ENCODE measurements at regions not wholly inside any gene's neighbourhood (a gene's known extent, or its start where the extent isn't known, plus 50 kb on each side); places are given as distances from the start of the nearest gene placed in this dataset.
A peak's percentile ranks its signal among the peaks of the same experiment; 100 is the strongest.

- TF ChIP-seq, protein P1, sequence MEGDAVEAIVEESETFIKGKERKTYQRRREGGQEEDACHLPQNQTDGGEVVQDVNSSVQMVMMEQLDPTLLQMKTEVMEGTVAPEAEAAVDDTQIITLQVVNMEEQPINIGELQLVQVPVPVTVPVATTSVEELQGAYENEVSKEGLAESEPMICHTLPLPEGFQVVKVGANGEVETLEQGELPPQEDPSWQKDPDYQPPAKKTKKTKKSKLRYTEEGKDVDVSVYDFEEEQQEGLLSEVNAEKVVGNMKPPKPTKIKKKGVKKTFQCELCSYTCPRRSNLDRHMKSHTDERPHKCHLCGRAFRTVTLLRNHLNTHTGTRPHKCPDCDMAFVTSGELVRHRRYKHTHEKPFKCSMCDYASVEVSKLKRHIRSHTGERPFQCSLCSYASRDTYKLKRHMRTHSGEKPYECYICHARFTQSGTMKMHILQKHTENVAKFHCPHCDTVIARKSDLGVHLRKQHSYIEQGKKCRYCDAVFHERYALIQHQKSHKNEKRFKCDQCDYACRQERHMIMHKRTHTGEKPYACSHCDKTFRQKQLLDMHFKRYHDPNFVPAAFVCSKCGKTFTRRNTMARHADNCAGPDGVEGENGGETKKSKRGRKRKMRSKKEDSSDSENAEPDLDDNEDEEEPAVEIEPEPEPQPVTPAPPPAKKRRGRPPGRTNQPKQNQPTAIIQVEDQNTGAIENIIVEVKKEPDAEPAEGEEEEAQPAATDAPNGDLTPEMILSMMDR (conservative IDR thresholded peaks at IDR 0.05): no peak
- peak overlapping the region; percentile 20; the same call in 1 of the 2 replicates for H3K27ac ChIP-seq
Measured at GRCh38 chr16:79509906-79510305, 90.6 kb downstream of the MAF start.

DNA sequence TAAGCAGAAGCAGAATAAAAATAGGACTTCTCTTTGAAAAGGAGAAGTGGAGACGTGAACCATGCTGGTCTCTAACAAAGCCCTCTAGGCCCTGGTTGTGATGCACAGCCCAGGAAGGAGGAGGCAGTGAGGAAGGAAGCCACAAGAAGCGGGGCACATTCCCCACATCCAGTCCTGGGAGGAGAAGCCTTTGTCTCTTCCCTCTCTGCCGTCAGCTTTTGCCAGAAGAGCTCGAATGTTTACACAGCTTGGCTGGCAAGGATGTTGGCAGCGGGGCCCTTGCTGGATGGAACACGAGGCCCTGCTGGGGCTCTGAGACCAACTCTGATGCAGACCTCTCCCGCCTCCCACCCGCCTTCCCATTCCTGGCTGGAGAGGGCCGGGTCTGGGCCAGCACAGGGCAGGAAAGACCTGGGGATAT lies 91.3 kb downstream of the MAF start:
- TF ChIP-seq, protein P1 (conservative IDR thresholded peaks at IDR 0.05): no peak
- H3K27ac ChIP-seq: peak overlapping the region; percentile 20; the same call in 1 of the 2 replicates

DNA sequence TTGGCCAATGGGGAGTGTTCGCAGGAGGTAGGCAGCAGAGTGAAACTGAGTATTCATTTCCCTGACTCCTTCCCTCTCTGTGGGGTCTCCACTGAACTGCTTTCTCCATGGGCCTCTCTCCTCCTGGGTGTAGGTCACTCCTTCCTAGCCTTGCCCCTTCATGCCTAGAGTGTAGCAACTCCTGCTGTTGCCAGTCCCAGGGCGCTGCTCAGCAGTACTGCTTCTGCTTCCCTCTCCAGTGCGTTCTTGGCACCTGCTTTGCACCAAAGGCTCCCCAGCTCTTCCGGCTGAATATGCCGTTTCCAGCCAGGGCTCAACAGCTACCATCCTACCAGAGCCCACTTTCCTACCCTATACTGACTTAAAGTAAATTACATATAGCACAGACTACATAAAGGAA lies 92.2 kb downstream of the MAF start:
- TF ChIP-seq, protein P1 (conservative IDR thresholded peaks at IDR 0.05): no peak
- no peak overlapping the region for H3K27ac ChIP-seq

DNA sequence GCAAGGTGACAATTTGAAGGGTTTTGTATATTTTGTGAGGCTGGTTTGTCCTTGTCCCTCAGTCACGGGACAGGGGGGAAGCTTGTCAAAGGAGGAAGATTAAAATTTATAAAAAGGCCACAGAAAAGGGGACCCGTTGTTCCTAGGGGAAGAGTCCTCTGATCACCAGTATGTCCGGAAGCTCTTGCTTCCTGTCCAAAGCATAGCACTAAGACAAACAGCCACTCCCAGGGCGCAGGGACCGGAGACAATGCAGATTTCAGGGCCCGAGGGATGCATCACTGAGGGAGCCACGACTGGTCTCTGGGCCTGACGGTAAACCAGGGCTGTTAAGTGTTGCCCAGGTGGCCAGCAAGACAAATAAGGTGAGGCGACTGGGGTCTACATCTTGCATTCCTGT lies 95.2 kb downstream of the MAF start:
- TF ChIP-seq, protein P1 (conservative IDR thresholded peaks at IDR 0.05): no peak
- H3K27ac ChIP-seq: no peak overlapping the region

DNA sequence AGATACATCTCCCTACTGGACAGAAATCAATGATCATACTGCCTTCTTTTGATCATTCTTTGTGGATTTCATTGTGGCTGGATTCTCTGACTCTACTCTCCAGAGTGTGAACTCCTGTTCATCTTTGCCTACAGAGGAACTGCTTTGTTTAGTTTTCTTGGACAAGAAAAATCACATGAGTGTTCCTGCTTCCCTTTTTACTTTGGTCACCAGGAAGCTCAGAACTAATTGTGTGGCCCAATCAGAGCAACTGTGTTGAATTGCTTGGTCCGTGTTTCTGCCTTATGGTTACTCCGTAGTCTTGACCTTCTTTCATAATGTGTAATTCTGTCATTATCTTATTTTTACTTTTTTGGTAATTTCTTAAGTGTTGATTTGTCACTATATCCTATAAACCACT lies 97.0 kb downstream of the MAF start:
- TF ChIP-seq, protein P1 (conservative IDR thresholded peaks at IDR 0.05): no peak
- no peak overlapping the region for H3K27ac ChIP-seq

DNA sequence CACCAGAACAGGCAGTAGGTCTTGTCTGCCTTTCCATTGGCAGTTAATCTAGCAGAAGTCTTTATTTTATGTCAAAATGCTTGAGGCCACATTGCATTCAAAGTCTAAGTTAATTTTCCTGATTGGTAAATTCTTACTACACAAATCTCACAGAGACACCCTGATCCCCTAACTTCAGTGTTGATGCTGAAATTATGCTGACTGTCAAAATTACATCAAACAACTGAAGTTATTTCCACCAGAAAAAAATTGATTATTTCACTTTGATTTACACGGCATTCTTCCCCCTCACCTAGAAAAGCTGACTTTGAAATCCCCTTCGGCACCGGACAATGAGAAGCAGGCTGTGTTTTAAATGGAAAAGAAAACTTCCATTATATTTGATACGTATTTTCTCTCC lies 99.1 kb downstream of the MAF start:
- TF ChIP-seq, protein P1 (conservative IDR thresholded peaks at IDR 0.05): no peak
- no peak overlapping the region for H3K27ac ChIP-seq

GRCh38 chr16:79500866-79501265 lies 99.7 kb downstream of the MAF start:
- no peak overlapping the region for H3K27ac ChIP-seq
- TF ChIP-seq, protein P1 (conservative IDR thresholded peaks at IDR 0.05): no peak

DNA sequence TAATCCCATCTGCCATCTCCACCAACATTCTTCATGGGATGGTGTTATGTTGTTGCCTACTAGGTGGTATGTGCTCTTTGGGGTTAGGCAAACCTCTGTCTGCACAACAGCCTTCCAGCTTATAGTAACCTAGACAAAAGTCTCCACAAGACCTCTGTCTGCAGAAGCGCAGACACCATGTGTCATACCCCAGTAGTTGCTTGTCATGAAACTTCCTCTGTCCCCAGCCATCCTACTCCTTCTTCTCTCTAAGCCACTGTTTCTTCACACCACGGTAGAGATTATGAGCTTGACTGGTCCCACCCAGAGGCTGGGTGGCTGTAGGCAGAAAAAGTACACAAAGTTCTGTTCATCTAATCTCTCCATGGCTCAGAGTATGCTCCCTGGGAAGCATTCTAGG lies 100.3 kb downstream of the MAF start:
- H3K27ac ChIP-seq: no peak overlapping the region
- TF ChIP-seq, protein P1 (conservative IDR thresholded peaks at IDR 0.05): no peak

All from VCaP (cell line).